Hematopoietic multipotent progenitor cell treated with erythropoietin and hydrocortisone succinate and interleukin-3 and kit ligand, for 8 days (in vitro differentiated cells): ENCODE measurements at regions not wholly inside any gene's neighbourhood (a gene's known extent, or its start where the extent isn't known, plus 50 kb on each side); places are given as distances from the start of the nearest gene placed in this dataset.

ENCODE experiments used
- DNase-seq: peaks from one replicate; pipeline ENCODE4 v3.0.0-alpha.2; 2015

DNA sequence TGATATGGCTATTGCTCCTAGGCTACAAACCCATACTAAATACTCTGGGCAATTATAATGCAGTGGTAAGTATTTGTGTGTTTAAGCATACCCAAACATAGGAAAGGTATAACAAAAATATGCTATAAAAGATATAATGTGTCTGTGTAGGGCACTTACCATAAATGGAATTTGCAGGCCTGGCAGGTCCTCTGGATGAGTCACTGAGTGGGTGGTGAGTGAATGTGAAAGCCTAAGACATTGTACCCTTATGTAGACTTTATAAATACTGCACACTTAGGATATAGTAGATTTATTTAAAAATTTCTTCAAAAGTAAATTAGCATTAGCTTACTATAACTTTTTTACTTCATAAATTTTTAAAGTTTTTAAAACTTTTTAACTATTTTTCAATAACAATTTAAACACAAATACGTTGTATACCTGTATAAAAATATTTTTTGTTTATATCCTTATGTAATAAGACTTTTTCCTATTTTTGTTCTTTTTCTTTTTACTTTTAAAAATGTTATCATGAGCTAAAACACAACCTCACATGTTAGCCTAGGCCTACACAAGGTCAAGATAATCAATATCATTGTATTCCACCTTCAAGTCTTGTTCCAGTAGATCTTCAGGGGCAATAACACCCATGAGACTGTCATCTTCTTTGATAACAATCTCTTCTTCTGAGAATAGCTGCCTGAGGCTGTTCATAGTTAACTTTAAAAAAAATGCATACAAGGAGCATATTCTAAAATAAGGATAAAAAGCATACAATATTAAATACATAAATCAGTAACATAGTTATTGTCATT is 306.3 kb upstream of the RGS18 start:
- DNase-seq: peak; percentile 49

DNA sequence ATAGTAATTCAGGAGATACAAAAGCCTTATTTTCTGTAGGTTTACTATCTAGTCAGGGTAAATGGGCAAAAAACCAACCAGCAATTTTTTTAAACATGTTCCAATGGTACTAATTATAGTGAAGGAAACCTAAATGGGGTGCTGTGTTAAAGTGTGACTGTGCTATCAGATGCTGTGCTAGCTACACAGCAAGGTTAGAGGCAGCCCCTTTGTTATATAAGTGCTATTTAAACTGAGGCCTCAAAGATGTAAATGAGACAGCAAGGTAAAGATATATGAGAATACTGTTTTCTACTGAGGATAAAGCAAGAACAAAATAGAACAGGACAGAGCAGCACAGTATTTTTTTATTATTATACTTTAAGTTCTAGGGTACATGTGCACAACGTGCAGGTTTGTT is 305.4 kb upstream of the RGS18 start:
- DNase-seq: no peak

DNA sequence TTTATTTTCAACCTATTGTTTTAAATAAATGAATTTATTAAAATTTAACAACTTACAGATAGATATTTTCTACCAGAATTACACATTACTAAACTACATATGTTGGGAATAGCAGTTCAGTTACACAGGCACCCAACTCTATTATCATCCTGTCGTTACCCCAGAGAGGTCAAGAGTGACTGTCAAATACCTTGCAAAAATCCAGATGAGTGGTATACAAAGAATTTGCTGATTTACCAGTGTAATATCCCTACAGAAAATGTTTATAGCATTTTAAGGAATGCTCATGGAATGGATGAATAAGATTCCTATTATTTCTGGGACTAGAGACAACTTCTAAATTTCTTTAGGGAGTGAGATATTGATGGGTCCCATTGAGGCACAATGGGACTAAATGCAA is 300.7 kb upstream of the RGS18 start:
- DNase-seq: no peak

DNA sequence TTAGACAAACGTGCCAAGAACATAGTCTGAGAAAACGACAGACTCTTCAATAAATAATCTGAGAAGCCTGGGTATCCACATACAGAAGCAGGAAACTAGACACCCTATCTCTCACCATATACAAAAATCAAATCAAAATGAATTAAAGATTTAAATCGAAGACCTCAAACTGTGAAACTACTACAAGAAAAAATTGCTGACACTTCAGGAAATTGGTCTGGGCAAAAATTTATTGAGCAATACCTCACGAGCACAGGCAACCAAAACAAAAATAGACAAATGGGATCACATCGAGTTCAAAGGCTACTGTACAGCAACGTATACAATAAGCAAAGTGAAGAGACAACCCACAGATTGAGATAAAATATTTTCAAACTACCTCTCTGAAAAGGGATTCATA is 292.8 kb upstream of the RGS18 start:
- no peak for DNase-seq

DNA sequence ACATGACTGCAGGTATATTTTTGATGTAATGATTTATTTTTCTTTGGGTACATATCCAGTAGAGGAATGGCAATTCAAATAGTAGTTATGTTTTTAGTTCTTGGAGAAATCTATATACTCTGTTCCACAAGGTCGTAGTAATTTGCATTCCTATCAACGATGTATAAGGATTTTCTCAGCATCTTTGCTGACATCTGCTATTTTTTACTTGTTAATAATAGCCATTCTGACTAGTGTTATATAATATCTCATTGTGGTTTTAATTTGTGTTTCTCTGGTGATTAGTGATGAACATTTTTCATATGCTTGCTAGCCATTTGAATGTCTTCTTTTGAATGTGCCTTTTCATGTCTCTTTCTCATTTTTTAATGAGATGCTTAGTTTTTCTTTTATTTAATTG is 292.1 kb upstream of the RGS18 start:
- DNase-seq: no peak

DNA sequence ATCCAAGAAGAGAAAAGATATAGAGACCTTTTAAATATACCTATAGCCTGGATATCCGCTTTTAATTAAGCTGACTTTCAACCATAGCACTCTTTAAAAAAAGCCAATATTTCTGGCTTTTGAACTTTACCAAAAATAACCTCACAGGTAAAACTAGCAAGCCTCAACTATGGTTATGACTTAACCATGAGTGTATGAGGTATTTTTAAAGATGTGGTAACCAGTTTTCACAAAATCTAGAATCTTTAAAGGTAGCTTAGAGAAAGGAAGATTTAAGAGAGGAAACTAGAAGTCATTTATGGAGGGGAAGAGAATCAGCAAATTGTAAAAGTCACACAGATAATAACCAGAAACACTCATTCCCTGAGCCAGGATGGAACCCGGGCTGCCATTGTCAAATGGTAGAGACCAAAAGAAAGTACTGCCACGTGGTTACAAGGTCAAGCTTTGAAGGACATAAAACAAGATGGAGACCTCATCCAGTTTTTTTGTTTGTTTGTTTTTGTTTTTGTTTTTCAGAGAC is 288.4 kb upstream of the RGS18 start:
- no peak for DNase-seq

DNA sequence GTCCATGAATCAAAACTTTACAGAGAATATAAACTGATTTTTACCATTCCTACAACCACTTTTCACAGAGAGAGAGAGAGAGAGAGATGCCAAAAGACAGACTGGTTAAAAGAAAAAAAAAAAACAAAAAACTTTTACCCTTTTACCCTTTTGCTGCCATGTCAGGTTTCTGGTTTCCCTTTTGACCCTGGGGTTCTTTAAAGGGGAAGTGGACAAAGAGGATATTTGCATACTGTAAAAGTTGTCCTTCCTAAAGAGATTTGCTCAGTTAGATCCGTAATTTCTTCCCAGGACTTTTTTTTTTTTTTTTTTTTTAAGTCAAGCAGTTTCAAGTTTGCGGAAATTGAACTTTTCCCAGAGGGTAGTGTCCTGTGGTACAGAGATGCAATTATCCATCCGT is 287.8 kb upstream of the RGS18 start:
- no peak for DNase-seq

DNA sequence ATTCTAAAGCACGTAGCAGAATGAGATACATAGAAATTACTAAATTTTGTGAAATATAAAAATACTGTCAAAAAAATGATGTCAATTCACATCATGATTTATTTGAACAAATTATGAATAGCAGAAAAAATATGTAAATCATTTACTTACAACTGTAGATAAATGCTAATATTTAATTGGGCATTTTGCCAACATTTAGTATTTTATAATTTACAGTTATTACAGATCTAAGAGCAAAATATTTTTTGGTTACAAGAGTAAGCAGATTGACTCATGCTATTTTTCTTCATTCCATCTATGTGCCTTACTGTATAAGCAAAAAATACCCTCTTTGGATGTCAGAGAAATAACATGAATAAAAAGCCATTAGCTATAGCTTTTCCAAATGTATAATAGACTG is 282.3 kb upstream of the RGS18 start:
- DNase-seq: no peak

DNA sequence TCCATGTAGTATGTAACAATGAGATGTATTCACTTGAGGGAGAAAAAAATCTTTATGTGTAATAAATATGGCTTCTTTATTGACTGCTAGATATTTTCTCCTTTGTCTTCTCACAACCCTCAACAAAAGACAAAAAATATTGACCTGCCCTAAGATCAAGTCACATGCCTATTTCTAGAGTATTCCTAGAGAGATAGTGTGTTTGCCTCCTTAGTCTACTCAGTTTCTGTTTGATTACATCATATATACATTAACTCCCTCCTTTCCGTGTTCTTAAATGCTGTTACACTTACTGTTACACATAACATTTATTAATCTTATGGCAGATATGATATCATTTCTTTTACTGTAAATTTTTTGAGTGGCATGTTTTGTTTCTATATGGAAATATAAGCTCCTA is 281.6 kb upstream of the RGS18 start:
- DNase-seq: no peak

DNA sequence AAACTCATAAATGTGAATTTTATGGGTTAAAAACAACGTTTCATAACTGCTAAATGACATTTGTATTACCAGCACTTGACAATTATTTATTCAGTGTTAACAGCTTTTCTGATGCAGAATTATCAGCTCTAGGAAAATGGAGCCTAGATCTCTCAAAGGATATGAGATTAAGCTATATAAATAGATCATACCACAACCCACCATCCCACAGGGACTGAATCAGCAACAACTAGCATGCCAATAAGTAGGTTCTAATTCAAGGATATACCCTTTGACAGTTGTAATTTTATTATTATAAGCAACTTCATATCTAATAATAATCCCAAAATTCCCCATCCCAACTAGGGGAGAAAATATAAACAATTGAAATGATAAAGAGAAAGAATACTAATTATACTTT is 275.4 kb upstream of the RGS18 start:
- DNase-seq: no peak

DNA sequence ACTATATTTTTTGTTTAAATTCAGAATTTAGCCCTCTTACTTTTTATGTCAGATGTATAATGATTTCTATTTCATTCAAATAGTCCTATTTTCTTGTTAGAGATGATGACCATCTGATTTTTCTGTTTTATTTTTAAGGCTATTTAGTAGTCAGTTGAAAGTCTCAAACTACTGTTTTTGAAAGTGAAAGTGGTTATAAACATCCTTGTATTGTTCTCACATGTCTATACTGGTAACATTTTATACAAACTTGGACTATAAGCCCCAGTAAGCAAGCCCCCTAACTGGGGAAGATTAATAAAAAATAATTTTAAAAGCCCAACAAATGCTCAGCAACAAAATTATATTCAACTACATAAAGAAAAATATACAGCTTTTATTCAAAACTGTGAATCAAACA is 271.3 kb upstream of the RGS18 start:
- DNase-seq: no peak

DNA sequence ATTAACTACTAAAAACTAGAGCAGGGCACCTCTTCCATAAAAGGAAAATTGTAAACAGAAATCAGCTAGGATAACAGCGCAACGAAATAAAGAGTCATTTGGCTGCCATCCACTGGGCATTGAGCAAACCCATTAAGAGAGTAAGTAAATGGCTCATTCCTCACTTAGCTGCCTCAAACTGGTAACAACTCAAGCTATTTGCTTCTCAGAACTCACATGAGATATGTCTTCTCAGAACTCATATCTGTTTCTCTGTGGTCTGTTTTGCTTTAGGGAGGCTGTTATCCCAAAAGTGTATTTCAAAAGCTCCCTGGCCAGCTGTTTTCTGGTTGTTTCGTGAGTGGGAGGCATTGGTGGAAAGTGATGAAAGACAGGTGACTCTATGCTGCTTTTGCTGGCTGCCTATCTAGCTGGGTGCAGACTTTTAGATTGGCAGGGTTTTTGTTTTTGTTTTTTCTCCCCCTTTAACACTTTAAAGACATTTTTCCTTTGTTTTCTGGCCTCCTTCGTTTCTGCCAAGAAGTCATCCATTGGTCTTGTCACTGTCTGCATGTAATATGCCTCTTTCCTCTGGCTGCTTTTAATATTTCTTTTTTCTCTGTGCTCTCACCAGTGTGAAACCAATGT is 269.2 kb upstream of the RGS18 start:
- DNase-seq: peak; percentile 80

DNA sequence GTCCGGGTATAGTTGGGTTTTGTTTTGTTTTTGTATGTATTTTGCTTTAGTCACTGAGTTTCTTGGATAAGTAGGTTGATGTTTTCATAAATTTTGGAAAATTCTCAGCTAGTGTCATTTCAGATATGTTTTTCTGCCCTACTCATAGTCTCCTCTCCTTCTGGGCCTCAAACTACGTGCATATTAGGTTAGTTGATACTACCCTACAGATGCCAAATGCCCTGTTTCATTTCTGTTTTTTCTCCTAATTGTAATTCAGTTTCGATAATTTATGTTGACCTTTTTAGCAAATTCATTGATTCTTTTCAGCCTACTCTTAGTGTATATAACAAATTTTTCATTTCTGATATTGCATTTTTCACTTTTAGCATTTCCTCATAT is 268.6 kb upstream of the RGS18 start:
- no peak for DNase-seq

DNA sequence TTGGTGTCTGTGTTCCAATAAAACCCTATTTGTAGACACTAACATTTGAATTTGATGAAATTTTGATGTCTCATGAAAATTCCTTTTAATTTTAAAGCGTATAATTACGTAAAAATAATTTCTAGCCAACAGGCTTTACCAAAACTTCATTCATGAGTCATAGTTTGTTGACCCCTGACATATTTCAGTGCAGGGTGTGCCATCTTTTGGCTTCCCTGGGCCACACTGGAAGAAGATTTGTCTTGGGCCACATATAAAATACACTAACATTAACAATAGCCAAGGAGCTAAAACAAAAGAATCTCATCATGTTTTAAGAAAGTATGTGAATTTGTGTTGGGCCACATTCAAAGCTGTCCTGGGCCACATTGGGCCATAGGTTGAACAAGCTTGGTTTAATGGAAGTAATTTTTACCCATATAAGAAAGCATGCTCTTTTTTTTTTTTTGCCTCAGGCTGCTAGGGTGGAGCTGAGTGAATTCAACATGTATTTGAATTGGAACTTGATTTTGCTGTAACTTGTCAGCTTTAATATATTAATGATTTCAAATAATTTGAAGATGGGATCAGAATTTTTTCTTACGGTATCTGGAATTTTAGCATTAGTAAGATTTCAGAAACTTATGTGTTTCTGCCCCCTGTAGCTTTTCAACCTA is 267.7 kb upstream of the RGS18 start:
- no peak for DNase-seq

DNA sequence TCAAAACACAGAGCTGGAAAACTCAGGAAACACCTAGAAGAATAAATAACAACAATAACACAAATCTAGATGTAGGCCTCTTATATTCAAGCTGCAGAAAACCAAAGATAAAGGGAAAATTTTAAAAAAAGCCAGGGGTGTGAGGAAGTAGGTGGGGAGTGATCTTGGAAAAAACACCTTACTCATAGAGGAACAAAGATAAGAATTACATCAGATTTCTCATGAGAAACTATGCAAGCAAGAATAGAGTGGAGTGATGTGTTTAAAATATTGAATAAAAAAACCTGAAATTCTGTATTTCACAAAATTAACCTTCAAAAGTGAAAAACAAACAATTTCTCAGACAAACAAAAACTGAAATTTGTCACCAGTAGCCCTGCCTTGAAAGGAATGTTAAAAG is 265.5 kb upstream of the RGS18 start:
- DNase-seq: no peak

DNA sequence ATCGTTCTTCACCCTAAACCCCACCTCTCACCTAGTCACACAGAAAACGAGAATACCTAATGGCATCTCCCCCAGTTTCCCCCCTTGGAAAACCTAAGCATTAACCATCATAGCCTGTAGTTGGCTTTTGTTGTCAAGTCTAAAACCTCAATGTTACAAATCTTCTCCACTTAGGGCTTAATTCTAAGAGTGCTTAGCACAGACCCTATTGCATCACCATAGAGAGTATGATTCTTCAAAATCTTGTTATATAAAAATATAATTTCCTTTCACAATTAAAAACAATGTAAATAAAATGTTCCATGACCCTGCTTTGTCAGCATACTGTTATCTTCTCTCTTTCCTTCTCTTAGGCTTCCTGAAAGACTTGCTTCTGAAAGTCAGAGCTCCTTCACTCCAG is 263.2 kb upstream of the RGS18 start:
- DNase-seq: no peak

DNA sequence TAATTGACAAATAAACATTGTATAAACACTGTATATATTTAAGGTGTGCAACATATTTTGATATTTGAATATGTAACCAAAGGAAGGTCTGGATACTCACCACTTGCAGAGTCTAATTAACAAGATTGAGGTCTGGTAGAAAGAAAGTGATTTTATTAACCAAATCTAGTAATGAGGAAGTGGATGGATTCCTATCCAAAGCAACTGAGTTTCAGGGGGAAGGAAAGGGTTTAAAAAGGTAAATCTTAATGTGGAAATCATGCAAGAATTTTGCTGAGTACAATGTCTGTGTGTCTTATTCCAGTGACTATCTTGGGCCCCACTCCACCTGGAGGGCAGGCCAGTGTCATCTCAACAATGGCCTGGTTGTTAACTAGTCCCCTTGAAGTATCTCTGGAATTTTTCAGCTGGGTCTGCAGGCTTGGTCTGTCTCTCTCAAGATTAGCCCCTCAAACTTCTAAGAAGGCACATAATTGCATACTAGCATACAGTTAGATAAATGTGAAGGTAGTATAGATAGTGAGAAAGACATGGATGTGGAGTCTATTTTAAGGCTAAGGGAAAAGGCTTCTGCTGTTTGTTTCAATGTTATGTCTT is 262.7 kb upstream of the RGS18 start:
- no peak for DNase-seq

DNA sequence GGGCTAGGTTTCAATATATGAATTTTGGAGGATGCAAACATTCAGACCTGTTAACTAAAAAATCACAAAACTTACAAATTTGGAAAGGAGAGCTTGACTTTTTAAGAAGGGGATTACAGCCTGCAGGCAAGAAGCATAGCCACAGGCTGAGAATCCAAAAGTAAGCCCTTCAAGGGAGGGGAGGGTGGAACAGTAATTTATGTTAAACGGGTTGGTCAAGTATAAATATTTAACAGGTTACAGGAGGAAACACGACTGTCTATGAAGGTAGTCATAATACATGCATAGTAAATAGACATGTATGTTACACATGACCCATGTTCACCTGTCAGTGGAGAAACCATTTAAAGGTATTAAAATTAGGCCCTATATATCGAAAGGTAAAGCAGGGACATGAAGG is 261.1 kb upstream of the RGS18 start:
- no peak for DNase-seq

DNA sequence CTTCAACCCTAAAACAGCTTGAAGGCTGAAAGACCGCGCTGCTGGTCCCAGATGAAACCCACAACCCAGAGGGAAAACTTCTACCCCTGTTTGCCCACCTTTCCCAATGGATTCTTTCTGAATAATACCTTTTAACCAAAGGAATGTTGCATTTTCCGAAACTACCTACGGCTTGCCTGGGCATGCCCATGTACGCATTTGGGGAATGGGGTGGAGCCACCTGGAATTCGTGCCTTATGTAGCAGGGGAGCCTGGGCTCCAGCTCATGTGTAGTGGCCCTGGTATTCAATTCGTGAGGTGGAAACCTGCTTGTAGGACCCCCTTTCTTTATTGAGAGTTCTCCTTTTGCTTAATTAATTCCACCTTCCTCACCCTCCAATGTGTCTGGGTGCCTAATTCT is 256.6 kb upstream of the RGS18 start:
- no peak for DNase-seq

DNA sequence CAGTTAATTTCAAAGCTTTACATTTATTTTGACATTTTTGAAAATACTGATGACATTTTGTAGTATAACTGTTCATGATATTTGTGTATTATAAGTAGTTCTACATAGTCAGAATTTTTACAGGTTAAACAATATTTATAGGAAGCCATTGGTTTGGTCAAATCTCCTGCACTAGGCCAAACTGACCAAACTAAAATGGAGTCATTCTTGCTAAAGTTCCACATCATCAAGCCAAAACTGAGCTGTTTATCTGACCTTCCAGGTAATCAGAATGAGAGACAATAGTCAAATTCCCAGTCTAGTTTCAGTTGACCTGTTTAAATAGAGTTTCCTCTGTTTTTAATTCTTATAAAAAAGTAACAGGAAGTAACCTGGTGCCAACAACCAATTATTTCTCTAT is 253.3 kb upstream of the RGS18 start:
- DNase-seq: no peak

DNA sequence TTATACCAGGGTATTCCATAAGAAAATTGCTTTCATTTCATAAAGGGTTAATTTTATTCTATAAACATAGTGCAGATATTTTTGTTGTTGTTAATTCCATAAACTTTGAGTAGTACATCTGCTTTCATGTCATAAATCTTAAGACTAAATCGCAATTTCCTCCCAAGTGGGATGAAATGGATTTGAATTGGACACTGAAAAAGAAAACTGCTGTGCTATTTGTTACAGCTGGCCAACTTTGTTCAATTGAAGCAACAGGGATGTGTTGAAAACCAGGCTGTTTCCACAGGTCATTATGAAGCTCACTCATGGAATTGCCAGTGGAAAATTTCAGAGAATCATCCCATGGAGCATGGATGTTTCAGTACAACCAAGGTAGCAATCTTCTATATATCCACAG is 252.5 kb upstream of the RGS18 start:
- no peak for DNase-seq

DNA sequence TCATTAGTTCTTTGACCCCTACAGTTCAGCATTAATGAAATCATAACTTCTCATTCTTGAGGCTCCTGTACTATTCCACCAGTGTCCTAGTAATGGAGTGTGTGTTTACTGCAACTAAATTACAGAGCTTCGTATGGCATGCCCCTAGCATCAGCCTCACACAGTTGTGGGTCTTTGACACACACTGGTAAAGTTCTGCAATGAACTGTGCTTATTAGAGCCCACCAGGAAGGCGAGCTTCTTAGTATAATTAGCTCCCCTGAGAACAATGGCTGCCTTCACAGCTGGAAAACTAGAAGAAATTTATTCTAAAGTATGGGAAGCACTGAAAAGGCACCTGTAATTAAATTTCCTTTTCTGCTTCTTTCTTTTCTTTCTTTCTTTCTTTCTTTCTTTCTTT is 251.1 kb upstream of the RGS18 start:
- DNase-seq: no peak

DNA sequence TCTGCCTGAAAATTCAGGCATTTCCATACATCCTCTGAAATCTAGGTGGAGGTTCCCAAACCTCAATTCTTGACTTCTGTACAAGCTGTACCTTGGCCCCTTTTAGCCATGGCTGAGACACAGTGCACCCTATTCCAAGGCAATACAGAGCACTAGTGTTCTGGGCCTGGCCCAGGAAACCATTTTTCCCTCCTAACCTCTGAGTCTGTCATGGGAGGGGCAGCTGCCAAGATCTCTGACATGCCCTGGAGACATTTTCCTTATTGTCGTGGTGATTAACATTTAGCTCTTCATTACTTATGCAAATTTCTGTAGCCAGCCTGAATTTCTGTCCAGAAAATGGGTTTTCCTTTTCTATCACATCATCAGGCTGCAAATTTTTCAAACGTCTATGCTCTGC is 248.0 kb upstream of the RGS18 start:
- no peak for DNase-seq

DNA sequence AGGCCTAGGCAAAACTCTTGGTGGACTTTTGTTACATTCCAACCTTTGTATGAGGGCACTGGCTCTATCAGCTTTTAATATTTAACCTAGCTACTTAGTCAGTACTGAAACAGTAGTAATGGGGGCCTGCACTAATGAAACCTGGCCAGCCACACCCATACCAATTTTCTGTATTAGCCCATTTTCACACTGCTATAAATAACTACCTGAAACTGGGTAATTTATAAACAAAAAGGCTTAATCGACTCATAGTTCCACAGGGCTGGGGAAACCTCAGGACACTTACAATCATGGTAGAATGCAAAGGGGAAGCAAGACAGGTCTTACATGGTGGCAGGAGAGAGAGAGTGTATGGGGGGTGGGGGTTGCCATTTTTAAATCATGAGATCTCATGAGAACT is 245.7 kb upstream of the RGS18 start:
- DNase-seq: no peak
